ENCODE measurements at regions not wholly inside any gene's neighbourhood (a gene's known extent, or its start where the extent isn't known, plus 50 kb on each side); places are given as distances from the start of the nearest gene placed in this dataset.

DNA sequence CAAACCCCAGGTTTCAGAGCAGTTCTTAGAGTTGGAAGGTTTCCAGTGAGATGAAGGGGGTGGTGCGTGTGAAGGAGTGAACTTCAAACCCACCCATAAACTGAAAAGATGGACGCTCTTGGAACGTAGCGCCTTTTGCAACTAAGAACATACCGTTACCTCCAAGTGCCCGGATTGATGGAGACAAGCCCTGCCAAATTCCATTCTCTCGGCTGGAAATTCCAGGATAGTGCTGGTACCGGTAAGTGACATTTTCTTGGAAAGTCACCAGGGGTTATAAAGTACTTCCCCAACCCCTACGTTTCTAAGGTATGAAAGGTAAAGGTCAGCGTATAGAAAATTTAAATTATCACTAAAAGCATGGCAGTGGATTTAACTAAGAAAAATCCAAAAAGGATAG is 91.6 kb upstream of the CLDN14 start:
- TF ChIP-seq, protein P1, sequence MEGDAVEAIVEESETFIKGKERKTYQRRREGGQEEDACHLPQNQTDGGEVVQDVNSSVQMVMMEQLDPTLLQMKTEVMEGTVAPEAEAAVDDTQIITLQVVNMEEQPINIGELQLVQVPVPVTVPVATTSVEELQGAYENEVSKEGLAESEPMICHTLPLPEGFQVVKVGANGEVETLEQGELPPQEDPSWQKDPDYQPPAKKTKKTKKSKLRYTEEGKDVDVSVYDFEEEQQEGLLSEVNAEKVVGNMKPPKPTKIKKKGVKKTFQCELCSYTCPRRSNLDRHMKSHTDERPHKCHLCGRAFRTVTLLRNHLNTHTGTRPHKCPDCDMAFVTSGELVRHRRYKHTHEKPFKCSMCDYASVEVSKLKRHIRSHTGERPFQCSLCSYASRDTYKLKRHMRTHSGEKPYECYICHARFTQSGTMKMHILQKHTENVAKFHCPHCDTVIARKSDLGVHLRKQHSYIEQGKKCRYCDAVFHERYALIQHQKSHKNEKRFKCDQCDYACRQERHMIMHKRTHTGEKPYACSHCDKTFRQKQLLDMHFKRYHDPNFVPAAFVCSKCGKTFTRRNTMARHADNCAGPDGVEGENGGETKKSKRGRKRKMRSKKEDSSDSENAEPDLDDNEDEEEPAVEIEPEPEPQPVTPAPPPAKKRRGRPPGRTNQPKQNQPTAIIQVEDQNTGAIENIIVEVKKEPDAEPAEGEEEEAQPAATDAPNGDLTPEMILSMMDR (IDR thresholded peaks at IDR 0.05; ENCODE audit: unreplicated experiment) = no peak
- Mint-ChIP-seq H3K36me3 (ENCODE audit: insufficient read depth) (no peaks in the 10 kb centered on the region), H3K4me1 (ENCODE audit: low read depth) (no peaks in the 10 kb centered on the region), H3K4me3 (ENCODE audit: low read depth) (no peak overlapping the region), H3K27me3 (peaks cover 11% of the 10 kb centered on the region), H3K27ac (no peak overlapping the region), H3K9me3 (ENCODE audit: low read depth) (no peaks in the 10 kb centered on the region)
- DNase-seq (ENCODE audit: low spot score, unreplicated experiment) = no peak

GRCh38 chr21:36572039-36572438 is 92.1 kb upstream of the CLDN14 start:
- no peaks in the 10 kb centered on the region for H3K4me1 Mint-ChIP-seq (ENCODE audit: low read depth)
- peaks cover 11% of the 10 kb centered on the region for H3K27me3 Mint-ChIP-seq
- no peaks in the 10 kb centered on the region for H3K36me3 Mint-ChIP-seq (ENCODE audit: insufficient read depth)
- no peak for DNase-seq (ENCODE audit: low spot score, unreplicated experiment)
- no peak overlapping the region for H3K4me3 Mint-ChIP-seq (ENCODE audit: low read depth)
- no peak overlapping the region for H3K27ac Mint-ChIP-seq
- no peaks in the 10 kb centered on the region for H3K9me3 Mint-ChIP-seq (ENCODE audit: low read depth)
- TF ChIP-seq, protein P1 (IDR thresholded peaks at IDR 0.05; ENCODE audit: unreplicated experiment) = no peak

DNA sequence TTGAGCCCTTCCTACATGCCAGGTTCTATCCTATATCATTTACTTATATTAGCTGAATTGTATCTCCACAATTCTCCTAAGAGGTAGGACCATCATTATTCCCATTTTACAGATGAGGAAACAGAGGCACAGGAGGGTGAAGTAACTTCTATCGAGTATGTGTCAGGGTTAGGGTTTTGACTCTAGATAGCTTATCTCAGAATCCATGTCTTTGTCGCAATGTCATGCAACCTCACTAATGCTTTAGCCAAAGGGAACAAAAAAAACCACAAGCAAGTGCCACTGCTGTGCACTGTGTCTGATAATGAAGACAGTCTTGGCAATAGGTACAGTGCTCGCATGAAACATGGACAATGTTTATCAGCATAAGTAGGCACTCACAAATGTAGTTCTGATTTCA is 95.4 kb upstream of the CLDN14 start:
- Mint-ChIP-seq H3K9me3 (ENCODE audit: low read depth) (no peaks in the 10 kb centered on the region), H3K4me3 (ENCODE audit: low read depth) (no peak overlapping the region), H3K27ac (no peak overlapping the region), H3K4me1 (ENCODE audit: low read depth) (no peaks in the 10 kb centered on the region), H3K27me3 (peaks cover 4% of the 10 kb centered on the region), H3K36me3 (ENCODE audit: insufficient read depth) (no peaks in the 10 kb centered on the region)
- DNase-seq (ENCODE audit: low spot score, unreplicated experiment) = no peak
- TF ChIP-seq, protein P1 (IDR thresholded peaks at IDR 0.05; ENCODE audit: unreplicated experiment) = no peak

GRCh38 chr21:36576441-36576840 is 96.5 kb upstream of the CLDN14 start:
- no peaks in the 10 kb centered on the region for H3K36me3 Mint-ChIP-seq (ENCODE audit: insufficient read depth)

DNA sequence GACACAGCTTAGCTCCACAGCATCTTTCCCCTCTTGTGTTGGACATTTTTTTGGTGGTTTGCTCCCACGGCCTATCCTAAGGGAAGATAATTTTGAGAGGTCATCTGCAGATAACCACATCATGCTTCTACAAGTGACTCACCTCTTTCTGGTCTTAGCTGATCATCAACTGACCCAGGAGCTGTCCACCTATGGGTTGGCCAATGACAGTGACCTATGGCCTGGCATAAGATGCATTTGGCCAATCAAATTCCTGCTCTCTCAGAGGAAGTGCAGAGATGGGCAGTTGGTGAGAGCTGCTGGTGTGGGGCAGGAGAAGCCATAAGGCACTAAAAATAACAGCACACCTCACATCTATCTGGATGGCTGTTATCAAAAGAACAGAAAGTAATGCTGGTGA is 100.0 kb upstream of the CLDN14 start:
- Mint-ChIP-seq H3K9me3 (ENCODE audit: low read depth) (peaks cover 2% of the 10 kb centered on the region), H3K4me3 (ENCODE audit: low read depth) (no peak overlapping the region), H3K4me1 (ENCODE audit: low read depth) (peaks cover 13% of the 10 kb centered on the region), H3K27me3 (peaks cover 3% of the 10 kb centered on the region), H3K27ac (no peak overlapping the region), H3K36me3 (ENCODE audit: insufficient read depth) (no peaks in the 10 kb centered on the region)
- TF ChIP-seq, protein P1 (IDR thresholded peaks at IDR 0.05; ENCODE audit: unreplicated experiment) = no peak
- DNase-seq (ENCODE audit: low spot score, unreplicated experiment) = no peak

More at GRCh38 chr21:36576441-36576840, 96.5 kb upstream of the CLDN14 start:
- Mint-ChIP-seq H3K9me3 (ENCODE audit: low read depth) (no peaks in the 10 kb centered on the region), H3K27me3 (peaks cover under 1% of the 10 kb centered on the region), H3K4me1 (ENCODE audit: low read depth) (peaks cover 7% of the 10 kb centered on the region), H3K27ac (no peak overlapping the region), H3K4me3 (ENCODE audit: low read depth) (no peak overlapping the region)
- TF ChIP-seq, protein P1 (IDR thresholded peaks at IDR 0.05; ENCODE audit: unreplicated experiment) = no peak
- no peak for DNase-seq (ENCODE audit: low spot score, unreplicated experiment)

Measured in progenitor cell of endocrine pancreas (in vitro differentiated cells).